Loucy (cell line): ENCODE measurements at regions not wholly inside any gene's neighbourhood (a gene's known extent, or its start where the extent isn't known, plus 50 kb on each side); places are given as distances from the start of the nearest gene placed in this dataset.

ENCODE experiments used
- H2AFZ ChIP-seq: fragments of 200-600 bp; sonication (generic); 2 replicates; pipeline ENCODE4 v1.6.0; 2016; ENCODE audit warnings: antibody characterized with exemption, mild to moderate bottlenecking, low read length, moderate library complexity
- H3F3A ChIP-seq: fragments of 200-600 bp; 2 replicates; pipeline ENCODE4 v1.6.0; 2016; ENCODE audit warnings: antibody characterized with exemption, low read depth, mild to moderate bottlenecking
- H3K27me3 ChIP-seq: fragments of 200-600 bp; sonication (generic); 2 replicates; pipeline ENCODE4 v1.6.1; 2014; ENCODE audit warnings: low read length, mild to moderate bottlenecking; ENCODE audit not compliant: insufficient read depth, poor library complexity, severe bottlenecking
- H3K36me3 ChIP-seq: fragments of 200-600 bp; sonication (generic); 2 replicates; pipeline ENCODE4 v1.6.1; 2016; ENCODE audit warnings: low read length; ENCODE audit not compliant: insufficient read depth
- H3K4me1 ChIP-seq: fragments of 200-600 bp; sonication (generic); 2 replicates; pipeline ENCODE4 v1.5.1; 2014; ENCODE audit warnings: low read length, mild to moderate bottlenecking; ENCODE audit not compliant: insufficient read depth, poor library complexity, severe bottlenecking
- H3K4me2 ChIP-seq: fragments of 200-600 bp; sonication (generic); 2 replicates; pipeline ENCODE4 v1.6.0; 2014; ENCODE audit warnings: antibody characterized with exemption, low read length, low read depth, mild to moderate bottlenecking; ENCODE audit not compliant: poor library complexity, severe bottlenecking
- H3K4me3 ChIP-seq: fragments of 200-600 bp; sonication (generic); 2 replicates; pipeline ENCODE4 v1.5.1; 2014; ENCODE audit warnings: low read length, mild to moderate bottlenecking, mixed read lengths; ENCODE audit not compliant: poor library complexity, severe bottlenecking
- H3K79me2 ChIP-seq: fragments of 200-600 bp; sonication (generic); 2 replicates; pipeline ENCODE4 v1.6.1; 2014; ENCODE audit warnings: low read length; ENCODE audit not compliant: insufficient read depth
- H3K9ac ChIP-seq: fragments of 200-600 bp; sonication (generic); 2 replicates; pipeline ENCODE4 v1.6.0; 2014; ENCODE audit warnings: mild to moderate bottlenecking, low read depth, low read length, moderate library complexity; ENCODE audit not compliant: poor library complexity, severe bottlenecking
- H3K9me2 ChIP-seq: fragments of 200-600 bp; sonication (generic); replicated peaks from 2 replicates; pipeline ENCODE4 v1.6.1; 2016; ENCODE audit warnings: low read depth, low read length, mixed read lengths
- H3K9me3 ChIP-seq: fragments of 200-600 bp; sonication (generic); 2 replicates; pipeline ENCODE4 v1.6.1; 2014; ENCODE audit warnings: mild to moderate bottlenecking, antibody characterized with exemption, low read length, low read depth; ENCODE audit not compliant: insufficient read depth
- H4K20me1 ChIP-seq: fragments of 200-600 bp; sonication (generic); 2 replicates; pipeline ENCODE4 v1.6.0; 2014; ENCODE audit warnings: antibody characterized with exemption, low read length, mild to moderate bottlenecking; ENCODE audit not compliant: insufficient read depth, poor library complexity, severe bottlenecking
- EZH2phosphoT487 ChIP-seq: fragments of 200-600 bp; IDR thresholded peaks from 2 replicates; pipeline ENCODE4 v1.6.1; 2018; ENCODE audit warnings: antibody characterized with exemption, mild to moderate bottlenecking, moderate library complexity, borderline replicate concordance
- TF ChIP-seq, protein P1 (sequence below): fragments of 200-600 bp; sonication (generic); conservative IDR thresholded peaks from 2 replicates; pipeline ENCODE4 v1.5.1; 2014; ENCODE audit warnings: mild to moderate bottlenecking, antibody characterized with exemption, low read length

DNA sequence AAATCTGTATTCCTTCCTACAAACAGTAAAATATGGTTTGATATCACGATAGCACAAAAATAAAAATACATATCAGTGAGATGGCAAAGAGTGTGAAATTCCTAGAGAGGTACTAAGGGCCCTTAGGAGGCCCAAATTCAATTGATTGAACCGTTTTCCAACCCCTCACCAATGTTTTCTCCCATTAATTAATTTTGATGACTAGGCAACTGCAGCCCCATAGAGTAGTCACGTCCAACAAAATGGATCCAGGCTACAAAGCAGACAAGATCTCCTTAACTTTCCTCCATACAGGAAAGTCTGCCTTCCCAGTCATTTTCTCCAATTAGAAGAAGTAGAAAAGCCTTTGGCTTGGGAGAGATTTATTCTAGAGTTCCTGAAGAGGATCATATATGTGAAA, 193.9 kb downstream of the PLOD2 start:
- Histone ChIP-seq H3K36me3 (no peaks in the 10 kb centered on the region), H4K20me1 (no peaks in the 10 kb centered on the region), H3K9me3 (no peaks in the 10 kb centered on the region), H3F3A (no peaks in the 10 kb centered on the region), H3K9me2 (no peaks in the 10 kb centered on the region), H3K4me1 (no peaks in the 10 kb centered on the region), H3K4me3 (no peak overlapping the region), H3K4me2 (no peak overlapping the region), H3K9ac (no peak overlapping the region), H3K27me3 (no peaks in the 10 kb centered on the region), H3K79me2 (no peaks in the 10 kb centered on the region), H2AFZ (no peak overlapping the region)
- TF ChIP-seq, protein P1, sequence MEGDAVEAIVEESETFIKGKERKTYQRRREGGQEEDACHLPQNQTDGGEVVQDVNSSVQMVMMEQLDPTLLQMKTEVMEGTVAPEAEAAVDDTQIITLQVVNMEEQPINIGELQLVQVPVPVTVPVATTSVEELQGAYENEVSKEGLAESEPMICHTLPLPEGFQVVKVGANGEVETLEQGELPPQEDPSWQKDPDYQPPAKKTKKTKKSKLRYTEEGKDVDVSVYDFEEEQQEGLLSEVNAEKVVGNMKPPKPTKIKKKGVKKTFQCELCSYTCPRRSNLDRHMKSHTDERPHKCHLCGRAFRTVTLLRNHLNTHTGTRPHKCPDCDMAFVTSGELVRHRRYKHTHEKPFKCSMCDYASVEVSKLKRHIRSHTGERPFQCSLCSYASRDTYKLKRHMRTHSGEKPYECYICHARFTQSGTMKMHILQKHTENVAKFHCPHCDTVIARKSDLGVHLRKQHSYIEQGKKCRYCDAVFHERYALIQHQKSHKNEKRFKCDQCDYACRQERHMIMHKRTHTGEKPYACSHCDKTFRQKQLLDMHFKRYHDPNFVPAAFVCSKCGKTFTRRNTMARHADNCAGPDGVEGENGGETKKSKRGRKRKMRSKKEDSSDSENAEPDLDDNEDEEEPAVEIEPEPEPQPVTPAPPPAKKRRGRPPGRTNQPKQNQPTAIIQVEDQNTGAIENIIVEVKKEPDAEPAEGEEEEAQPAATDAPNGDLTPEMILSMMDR, result no peak
- no peak for TF ChIP-seq EZH2phosphoT487

DNA sequence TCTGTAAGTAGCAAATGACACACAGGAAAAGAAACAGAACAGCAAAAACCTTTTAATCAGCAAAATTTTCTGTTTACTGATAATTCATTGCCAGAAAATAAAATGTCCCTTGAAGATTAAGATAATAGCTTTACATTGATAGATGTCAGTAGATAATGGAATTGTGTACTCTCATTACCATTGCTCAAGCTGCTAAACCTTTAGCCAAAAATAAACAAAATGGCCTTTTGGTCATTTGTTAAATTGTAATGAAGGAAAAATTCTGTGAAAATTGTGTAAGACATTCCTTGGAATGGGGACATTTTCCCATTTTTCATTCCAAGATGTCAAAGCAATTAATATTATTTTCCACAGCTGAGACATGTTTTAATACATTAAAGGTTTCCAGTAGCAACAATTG, 189.8 kb downstream of the PLOD2 start:
- Histone ChIP-seq H3K9me2 (no peaks in the 10 kb centered on the region), H3K9me3 (no peaks in the 10 kb centered on the region), H3K4me3 (no peak overlapping the region), H3K27me3 (no peaks in the 10 kb centered on the region), H2AFZ (no peak overlapping the region), H3K79me2 (no peaks in the 10 kb centered on the region), H3K4me2 (no peak overlapping the region), H3K36me3 (no peaks in the 10 kb centered on the region), H3F3A (no peaks in the 10 kb centered on the region), H4K20me1 (no peaks in the 10 kb centered on the region), H3K4me1 (no peaks in the 10 kb centered on the region), H3K9ac (no peak overlapping the region)
- no peak for TF ChIP-seq EZH2phosphoT487
- TF ChIP-seq, protein P1, result no peak

DNA sequence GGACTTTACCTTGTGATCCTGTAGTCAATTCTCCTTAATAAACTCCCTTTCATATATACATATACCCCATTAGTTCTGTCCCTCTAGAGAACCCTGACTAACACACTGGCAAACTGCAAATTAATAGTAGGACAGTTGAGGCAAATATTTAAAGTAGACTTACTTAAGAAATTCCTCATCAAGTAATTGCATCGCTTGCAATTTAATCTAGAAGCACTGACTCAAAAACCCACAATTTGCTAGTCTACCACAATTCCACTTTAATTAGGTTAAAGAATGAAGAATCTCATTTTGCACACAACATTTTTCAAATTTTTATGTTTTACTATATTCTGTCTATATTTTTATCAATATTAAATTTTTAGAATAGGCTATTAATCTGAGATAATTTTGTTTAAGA, 188.1 kb downstream of the PLOD2 start:
- TF ChIP-seq, protein P1, result no peak
- no peak for TF ChIP-seq EZH2phosphoT487
- Histone ChIP-seq H3K9me3 (no peaks in the 10 kb centered on the region), H3K36me3 (no peaks in the 10 kb centered on the region), H3K4me1 (no peaks in the 10 kb centered on the region), H3K4me3 (no peak overlapping the region), H3K79me2 (no peaks in the 10 kb centered on the region), H3K9ac (no peak overlapping the region), H2AFZ (no peak overlapping the region), H3K9me2 (no peaks in the 10 kb centered on the region), H4K20me1 (no peaks in the 10 kb centered on the region), H3F3A (no peaks in the 10 kb centered on the region), H3K4me2 (no peak overlapping the region), H3K27me3 (no peaks in the 10 kb centered on the region)
